DOHH2 (cell line): ENCODE measurements at regions not wholly inside any gene's neighbourhood (a gene's known extent, or its start where the extent isn't known, plus 50 kb on each side); places are given as distances from the start of the nearest gene placed in this dataset.

Experiments
- EZH2phosphoT487 ChIP-seq: fragments of 200-600 bp; sonication (generic); IDR thresholded peaks from 2 replicates; pipeline ENCODE4 v1.6.1; 2017; ENCODE audit warnings: borderline replicate concordance, mild to moderate bottlenecking, antibody characterized with exemption, low read length, moderate library complexity, mixed read lengths
- TF ChIP-seq, protein P1 (sequence below): fragments of 200-600 bp; sonication (generic); IDR thresholded peaks from one replicate; pipeline ENCODE4 v1.5.1; 2014; ENCODE audit warnings: antibody characterized with exemption, mild to moderate bottlenecking, low read depth, low read length; ENCODE audit not compliant: poor library complexity, severe bottlenecking

DNA sequence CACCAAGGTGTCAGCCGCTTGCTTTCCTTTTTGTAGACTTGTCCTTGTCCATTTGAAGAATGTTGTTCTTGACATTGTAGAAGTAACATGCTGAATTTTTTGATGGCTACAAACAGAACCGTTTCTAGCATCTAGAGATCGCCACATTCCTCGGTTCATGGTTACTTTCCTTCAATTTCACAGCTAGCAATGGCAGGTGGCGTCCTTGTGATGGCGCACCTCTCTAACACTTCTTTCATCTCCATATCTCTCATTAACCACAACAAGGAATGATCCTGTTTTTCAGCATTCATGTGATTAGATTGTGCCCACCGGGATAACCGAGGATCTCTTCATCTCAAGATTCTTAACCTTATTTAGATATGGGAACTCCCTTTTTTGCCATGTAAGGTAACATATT, 2129.8 kb downstream of the NCAM2 start:
- TF ChIP-seq, protein P1, sequence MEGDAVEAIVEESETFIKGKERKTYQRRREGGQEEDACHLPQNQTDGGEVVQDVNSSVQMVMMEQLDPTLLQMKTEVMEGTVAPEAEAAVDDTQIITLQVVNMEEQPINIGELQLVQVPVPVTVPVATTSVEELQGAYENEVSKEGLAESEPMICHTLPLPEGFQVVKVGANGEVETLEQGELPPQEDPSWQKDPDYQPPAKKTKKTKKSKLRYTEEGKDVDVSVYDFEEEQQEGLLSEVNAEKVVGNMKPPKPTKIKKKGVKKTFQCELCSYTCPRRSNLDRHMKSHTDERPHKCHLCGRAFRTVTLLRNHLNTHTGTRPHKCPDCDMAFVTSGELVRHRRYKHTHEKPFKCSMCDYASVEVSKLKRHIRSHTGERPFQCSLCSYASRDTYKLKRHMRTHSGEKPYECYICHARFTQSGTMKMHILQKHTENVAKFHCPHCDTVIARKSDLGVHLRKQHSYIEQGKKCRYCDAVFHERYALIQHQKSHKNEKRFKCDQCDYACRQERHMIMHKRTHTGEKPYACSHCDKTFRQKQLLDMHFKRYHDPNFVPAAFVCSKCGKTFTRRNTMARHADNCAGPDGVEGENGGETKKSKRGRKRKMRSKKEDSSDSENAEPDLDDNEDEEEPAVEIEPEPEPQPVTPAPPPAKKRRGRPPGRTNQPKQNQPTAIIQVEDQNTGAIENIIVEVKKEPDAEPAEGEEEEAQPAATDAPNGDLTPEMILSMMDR, result no peak
- no peak for TF ChIP-seq EZH2phosphoT487
